ENCODE measurements at regions not wholly inside any gene's neighbourhood (a gene's known extent, or its start where the extent isn't known, plus 50 kb on each side); places are given as distances from the start of the nearest gene placed in this dataset.

DNA sequence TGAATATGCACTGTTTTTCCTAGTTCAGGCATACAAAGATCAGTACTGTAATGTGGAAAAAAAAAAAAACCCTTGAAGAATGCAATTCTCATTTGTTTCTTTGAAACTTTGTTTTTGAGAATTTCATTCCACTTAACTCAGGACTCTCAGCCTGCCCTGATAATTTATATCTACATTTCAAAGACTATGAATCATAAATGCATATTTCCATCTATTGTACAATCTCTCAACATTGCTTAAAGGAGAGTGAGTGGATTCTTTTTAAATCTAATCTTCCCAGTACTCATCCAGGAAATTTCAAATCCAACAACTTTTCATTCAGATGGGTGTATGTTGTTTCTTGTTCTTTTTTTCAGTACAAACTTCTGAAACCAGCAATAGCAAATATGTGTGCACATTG lies 322.2 kb upstream of the DDI1 start:
- TF ChIP-seq, protein P1, sequence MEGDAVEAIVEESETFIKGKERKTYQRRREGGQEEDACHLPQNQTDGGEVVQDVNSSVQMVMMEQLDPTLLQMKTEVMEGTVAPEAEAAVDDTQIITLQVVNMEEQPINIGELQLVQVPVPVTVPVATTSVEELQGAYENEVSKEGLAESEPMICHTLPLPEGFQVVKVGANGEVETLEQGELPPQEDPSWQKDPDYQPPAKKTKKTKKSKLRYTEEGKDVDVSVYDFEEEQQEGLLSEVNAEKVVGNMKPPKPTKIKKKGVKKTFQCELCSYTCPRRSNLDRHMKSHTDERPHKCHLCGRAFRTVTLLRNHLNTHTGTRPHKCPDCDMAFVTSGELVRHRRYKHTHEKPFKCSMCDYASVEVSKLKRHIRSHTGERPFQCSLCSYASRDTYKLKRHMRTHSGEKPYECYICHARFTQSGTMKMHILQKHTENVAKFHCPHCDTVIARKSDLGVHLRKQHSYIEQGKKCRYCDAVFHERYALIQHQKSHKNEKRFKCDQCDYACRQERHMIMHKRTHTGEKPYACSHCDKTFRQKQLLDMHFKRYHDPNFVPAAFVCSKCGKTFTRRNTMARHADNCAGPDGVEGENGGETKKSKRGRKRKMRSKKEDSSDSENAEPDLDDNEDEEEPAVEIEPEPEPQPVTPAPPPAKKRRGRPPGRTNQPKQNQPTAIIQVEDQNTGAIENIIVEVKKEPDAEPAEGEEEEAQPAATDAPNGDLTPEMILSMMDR (IDR thresholded peaks at IDR 0.05; ENCODE audit: poor library complexity) = no peak
- TF ChIP-seq EZH2phosphoT487 (IDR thresholded peaks at IDR 0.05; ENCODE audit: low read depth, severe bottlenecking, unreplicated experiment) = no peak
